GM21515 (cell line): ENCODE measurements at regions not wholly inside any gene's neighbourhood (a gene's known extent, or its start where the extent isn't known, plus 50 kb on each side); places are given as distances from the start of the nearest gene placed in this dataset.
A peak's percentile ranks its signal among the peaks of the same experiment; 100 is the strongest.
"Not testable (repeated sequence)": the region's sequence is repeated elsewhere in the genome, so short reads cannot be mapped to it uniquely, and the experiment has no call there.

Experiments
- ATAC-seq: cut with Tn5 transposase; IDR thresholded peaks from one replicate; pipeline ENCODE4 v1.9.1; 2021; ENCODE audit not compliant: unreplicated experiment

- ATAC-seq, result no peak
These were observed 195.8 kb downstream of the HAO1 start for GRCh38 chr20:7744411-7744810.

GRCh38 chr20:7748624-7749023 is 191.6 kb downstream of the HAO1 start:
- ATAC-seq, result no peak

DNA sequence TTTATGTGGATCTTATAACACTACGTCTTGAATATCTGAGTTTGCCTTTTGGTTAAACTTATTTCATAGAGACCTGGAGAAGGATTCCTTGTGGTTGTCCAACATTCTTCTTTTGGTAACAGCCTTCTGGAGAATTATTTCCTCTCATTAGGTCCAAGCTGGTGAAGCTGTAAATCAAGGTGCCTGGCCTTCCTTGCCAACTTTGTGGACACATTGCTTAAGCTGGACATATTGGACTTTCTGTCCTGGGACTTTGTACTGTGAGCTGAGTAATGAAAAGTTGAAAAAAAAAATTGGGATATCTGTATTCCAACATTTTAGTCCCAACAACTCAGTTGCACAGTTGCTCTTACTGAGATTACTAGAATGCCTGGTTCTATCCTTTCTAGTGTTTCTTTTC is 186.2 kb downstream of the HAO1 start:
- no peak for ATAC-seq

DNA sequence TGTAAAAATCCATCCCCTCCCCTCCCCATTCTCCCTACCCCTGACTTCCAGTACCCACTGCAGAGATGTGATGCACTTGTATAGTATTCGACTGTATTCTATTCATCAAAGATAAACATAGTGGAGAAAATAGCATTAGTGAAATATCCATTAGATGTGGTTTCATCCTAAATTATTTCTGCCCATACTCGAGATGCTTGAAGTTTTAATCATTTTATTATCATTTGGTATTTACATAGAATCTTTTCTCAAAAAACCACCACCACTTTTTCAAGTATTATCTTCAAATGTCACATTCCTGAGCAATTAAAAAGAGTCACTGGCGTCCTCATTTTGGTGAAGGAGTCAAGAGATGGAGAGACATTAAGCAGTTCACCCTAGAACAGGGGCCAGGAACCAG is 181.9 kb downstream of the HAO1 start:
- no peak for ATAC-seq

GRCh38 chr20:7760247-7761031 is 179.8 kb downstream of the HAO1 start:
- ATAC-seq, result no peak

DNA sequence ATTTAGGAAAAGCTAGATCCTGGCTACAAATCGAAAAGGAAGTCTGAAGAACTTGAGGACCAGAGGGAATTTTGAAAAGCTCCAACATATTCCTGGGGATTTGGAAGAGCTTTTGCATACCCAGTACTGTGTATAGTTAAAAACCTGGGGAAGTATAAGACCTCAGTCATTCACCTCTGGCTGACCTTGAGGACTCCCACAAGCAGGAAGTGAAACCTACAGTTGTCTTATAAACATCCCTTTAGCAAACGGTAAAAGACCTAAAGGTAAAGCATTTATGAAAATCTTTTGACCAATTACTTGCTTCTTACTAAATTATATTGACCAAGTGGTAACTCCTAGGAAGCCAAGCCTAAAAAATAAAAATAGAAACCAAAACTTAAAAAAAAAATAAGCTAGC is 175.0 kb downstream of the HAO1 start:
- ATAC-seq, result peak; percentile 90

- no peak for ATAC-seq
These were observed 170.2 kb downstream of the HAO1 start for GRCh38 chr20:7770046-7770445.

- peak; percentile 99 for ATAC-seq
These were observed 169.7 kb downstream of the HAO1 start for GRCh38 chr20:7770578-7770977.

- no peak for ATAC-seq
These were observed 167.9 kb downstream of the HAO1 start for GRCh38 chr20:7772371-7772770.

GRCh38 chr20:7773511-7773910 is 166.7 kb downstream of the HAO1 start:
- ATAC-seq, result no peak

- ATAC-seq, result no peak
These were observed 165.2 kb downstream of the HAO1 start for GRCh38 chr20:7775072-7775471.

- no peak for ATAC-seq
These were observed 164.1 kb downstream of the HAO1 start for GRCh38 chr20:7776148-7776547.

DNA sequence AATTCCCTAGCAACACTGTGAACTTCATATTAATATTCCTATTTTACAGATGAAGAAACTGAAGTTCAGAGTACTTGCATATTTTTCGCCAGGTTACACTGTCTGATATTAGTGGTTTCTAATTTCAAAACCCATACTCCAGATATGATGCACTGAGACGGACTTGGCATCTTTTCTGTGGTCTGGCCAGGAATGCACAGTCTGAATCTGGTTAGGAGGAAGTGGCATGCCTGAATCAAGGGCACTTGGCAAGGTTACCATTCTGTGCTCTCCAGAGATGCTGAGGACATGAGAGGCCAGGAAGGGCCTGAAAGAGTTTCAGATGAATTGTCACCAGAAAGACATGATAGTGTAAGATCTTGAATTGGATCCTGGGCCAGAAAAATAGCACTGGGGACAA is 150.1 kb downstream of the HAO1 start:
- no peak for ATAC-seq

DNA sequence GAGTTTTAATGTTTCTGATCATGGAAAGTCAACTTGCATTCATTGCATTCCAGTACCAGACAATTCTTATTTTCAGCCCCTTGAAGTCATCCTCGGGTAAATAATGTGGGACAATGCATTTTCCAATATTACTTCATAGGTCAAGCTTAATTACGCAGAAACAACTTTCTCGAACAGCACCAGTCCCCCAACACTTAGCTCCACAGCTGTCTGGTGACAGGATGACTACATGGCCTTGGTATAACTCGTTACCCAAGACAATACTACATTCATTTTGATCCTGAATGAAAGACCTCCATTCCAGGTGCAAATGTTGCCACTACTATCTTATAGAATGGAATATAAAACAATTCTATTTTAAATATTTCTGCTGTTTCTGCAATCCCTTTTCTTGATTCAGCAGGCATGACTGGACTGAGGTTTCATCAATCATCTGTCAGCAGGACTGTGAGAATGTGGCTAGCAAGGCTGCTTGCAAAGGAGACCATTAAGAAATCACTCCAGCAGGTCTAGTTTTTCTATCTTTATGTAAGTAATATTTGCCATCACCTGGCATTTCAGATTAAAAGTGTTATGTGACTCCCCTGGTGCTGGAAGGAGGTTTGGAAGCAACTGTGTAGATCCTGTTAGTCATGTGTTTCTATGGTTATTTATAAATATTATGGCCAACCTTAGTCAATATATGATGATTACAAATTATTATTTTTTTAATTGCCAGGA is 147.9 kb downstream of the HAO1 start:
- no peak for ATAC-seq

- no peak for ATAC-seq
These were observed 142.1 kb downstream of the HAO1 start for GRCh38 chr20:7798176-7798575.

- ATAC-seq, result no peak
These were observed 140.4 kb downstream of the HAO1 start for GRCh38 chr20:7799862-7800261.

GRCh38 chr20:7803411-7804151 is 136.7 kb downstream of the HAO1 start:
- not testable (repeated sequence) for ATAC-seq

- no peak for ATAC-seq
These were observed 133.4 kb downstream of the HAO1 start for GRCh38 chr20:7806831-7807230.

- ATAC-seq, result no peak
These were observed 123.0 kb downstream of the HAO1 start for GRCh38 chr20:7817286-7817685.

- ATAC-seq, result no peak
These were observed 121.8 kb downstream of the HAO1 start for GRCh38 chr20:7818477-7818876.

- no peak for ATAC-seq
These were observed 119.4 kb downstream of the HAO1 start for GRCh38 chr20:7820897-7821296.

GRCh38 chr20:7822772-7823171 is 117.5 kb downstream of the HAO1 start:
- no peak for ATAC-seq
